ENCODE measurements at regions not wholly inside any gene's neighbourhood (a gene's known extent, or its start where the extent isn't known, plus 50 kb on each side); places are given as distances from the start of the nearest gene placed in this dataset.

DNA sequence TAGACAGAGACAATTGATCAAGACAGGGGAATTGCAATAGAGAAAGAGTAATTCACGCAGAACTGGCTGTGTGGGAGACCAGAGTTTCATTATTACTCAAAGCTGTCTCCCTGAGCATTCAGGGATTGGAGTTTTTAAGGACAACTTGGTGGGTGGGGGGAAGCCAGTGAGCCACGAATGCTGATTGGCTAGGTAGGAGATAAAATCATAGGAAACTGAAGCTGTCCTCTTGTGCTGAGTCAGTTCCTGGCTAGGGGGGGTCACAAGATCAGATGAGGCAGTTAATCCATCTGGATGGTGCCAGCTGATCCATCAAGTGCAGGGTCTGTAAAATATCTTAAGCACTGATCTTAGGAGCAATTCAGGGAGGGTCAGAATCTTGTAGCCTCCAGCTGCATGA lies 358.6 kb downstream of the GPM6A start:
- Histone ChIP-seq H3K4me1 (replicated peaks in 1 of 2) (no peaks in the 10 kb centered on the region), H3K4me3 (no peak overlapping the region), H3K9me3 (replicated peaks in 1 of 3) (no peaks in the 10 kb centered on the region), H3K27me3 (no peaks in the 10 kb centered on the region), H3K27ac (no peak overlapping the region), H3K36me3 (replicated peaks in 1 of 2) (no peaks in the 10 kb centered on the region)
- no peak for TF ChIP-seq POLR2A (IDR thresholded peaks at IDR 0.05)
- TF ChIP-seq, protein P1, sequence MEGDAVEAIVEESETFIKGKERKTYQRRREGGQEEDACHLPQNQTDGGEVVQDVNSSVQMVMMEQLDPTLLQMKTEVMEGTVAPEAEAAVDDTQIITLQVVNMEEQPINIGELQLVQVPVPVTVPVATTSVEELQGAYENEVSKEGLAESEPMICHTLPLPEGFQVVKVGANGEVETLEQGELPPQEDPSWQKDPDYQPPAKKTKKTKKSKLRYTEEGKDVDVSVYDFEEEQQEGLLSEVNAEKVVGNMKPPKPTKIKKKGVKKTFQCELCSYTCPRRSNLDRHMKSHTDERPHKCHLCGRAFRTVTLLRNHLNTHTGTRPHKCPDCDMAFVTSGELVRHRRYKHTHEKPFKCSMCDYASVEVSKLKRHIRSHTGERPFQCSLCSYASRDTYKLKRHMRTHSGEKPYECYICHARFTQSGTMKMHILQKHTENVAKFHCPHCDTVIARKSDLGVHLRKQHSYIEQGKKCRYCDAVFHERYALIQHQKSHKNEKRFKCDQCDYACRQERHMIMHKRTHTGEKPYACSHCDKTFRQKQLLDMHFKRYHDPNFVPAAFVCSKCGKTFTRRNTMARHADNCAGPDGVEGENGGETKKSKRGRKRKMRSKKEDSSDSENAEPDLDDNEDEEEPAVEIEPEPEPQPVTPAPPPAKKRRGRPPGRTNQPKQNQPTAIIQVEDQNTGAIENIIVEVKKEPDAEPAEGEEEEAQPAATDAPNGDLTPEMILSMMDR (IDR thresholded peaks at IDR 0.05): no peak
- no peak for DNase-seq
- intact Hi-C loops (cut with DNase I): no loop called here
- 35 to 56% (median 46%) methylated on average over 2 of the region's 2 CpGs for WGBS, 4 donors

DNA sequence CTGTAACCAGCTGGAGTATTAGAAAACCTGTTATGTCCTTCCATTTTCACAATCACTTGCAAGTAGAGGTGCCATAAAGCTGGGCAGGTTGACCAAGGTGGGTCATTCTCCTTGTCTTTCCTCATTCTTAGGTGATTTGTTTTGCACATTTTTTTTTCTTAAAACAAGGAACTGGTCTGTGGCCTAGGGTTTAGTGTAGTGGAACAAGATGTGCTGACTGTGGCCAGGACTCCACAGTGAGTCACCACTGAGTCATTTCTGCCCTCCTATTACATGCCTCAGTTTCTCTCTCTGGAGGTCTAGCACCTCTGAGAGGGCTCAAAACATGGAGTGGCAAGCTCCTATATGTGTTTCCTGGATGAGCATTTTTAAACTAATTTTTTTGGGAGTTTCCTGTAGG lies 355.9 kb downstream of the GPM6A start:
- H3K4me3 ChIP-seq: no peak overlapping the region
- H3K9me3 ChIP-seq (replicated peaks in 1 of 3): no peaks in the 10 kb centered on the region
- DNase-seq: no peak
- no peak for TF ChIP-seq POLR2A (IDR thresholded peaks at IDR 0.05)
- TF ChIP-seq, protein P1 (IDR thresholded peaks at IDR 0.05): no peak
- H3K4me1 ChIP-seq (replicated peaks in 1 of 2): no peaks in the 10 kb centered on the region
- no peaks in the 10 kb centered on the region for H3K27me3 ChIP-seq
- no peaks in the 10 kb centered on the region for H3K36me3 ChIP-seq (replicated peaks in 1 of 2)
- intact Hi-C loops (cut with DNase I): no loop called here
- H3K27ac ChIP-seq: no peak overlapping the region

DNA sequence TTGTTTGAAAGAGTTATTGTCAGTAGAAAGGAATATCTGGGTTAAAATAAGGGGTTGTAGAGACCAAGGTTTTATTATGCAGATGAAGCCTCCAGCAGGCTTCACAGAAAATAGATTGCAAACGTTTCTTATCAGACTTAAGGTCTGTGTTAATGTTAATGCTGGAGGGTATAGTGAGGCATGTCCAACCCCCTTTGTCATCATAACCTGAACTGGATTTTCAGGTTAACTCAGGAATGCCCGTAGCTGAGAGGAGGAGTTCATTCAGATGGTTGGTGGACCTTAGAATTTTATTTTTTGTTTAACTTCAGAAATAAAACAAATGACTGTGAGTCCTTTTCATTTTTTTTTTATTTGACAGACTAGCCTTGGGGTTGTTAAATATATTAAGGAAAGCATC lies 354.1 kb downstream of the GPM6A start:
- no peak for DNase-seq
- Histone ChIP-seq H3K27me3 (no peaks in the 10 kb centered on the region), H3K4me1 (replicated peaks in 1 of 2) (no peaks in the 10 kb centered on the region), H3K27ac (no peak overlapping the region), H3K36me3 (replicated peaks in 1 of 2) (no peaks in the 10 kb centered on the region), H3K9me3 (replicated peaks in 1 of 3) (no peaks in the 10 kb centered on the region), H3K4me3 (no peak overlapping the region)
- intact Hi-C loops (cut with DNase I): no loop called here
- TF ChIP-seq, protein P1 (IDR thresholded peaks at IDR 0.05): no peak
- TF ChIP-seq POLR2A (IDR thresholded peaks at IDR 0.05): no peak
- 43 to 53% (median 45%) methylated on average over 2 of the region's 2 CpGs for WGBS, 4 donors

DNA sequence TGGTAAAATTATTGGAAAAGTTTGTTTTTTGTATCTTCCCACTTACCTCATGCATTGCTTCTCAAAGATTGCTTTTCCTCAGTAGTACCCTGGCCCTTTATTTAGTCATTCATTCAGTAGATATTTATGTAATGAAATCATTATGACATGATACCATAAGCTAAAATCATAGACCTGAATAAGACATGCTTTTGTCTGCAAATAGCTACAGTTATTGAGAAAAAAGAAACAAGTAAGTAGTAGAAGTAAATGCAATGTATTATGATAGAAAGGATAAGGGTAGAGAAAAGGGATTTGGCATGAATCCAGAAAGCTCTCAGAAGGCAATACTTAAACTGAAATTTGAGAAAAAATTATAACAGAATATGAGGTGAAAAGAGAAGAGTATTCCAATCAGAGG lies 352.5 kb downstream of the GPM6A start:
- TF ChIP-seq, protein P1 (IDR thresholded peaks at IDR 0.05): no peak
- TF ChIP-seq POLR2A (IDR thresholded peaks at IDR 0.05): no peak
- Histone ChIP-seq H3K27me3 (no peaks in the 10 kb centered on the region), H3K9me3 (replicated peaks in 1 of 3) (no peaks in the 10 kb centered on the region), H3K27ac (no peak overlapping the region), H3K36me3 (replicated peaks in 1 of 2) (no peaks in the 10 kb centered on the region), H3K4me3 (no peak overlapping the region), H3K4me1 (replicated peaks in 1 of 2) (no peaks in the 10 kb centered on the region)
- no peak for DNase-seq
- intact Hi-C loops (cut with DNase I): no loop called here

Data from adrenal gland (tissue), 9 donors.